H9 (cell line): ENCODE measurements at regions not wholly inside any gene's neighbourhood (a gene's known extent, or its start where the extent isn't known, plus 50 kb on each side); places are given as distances from the start of the nearest gene placed in this dataset.

Source experiments
- DNase-seq: peaks from one replicate; pipeline ENCODE4 v3.0.0-alpha.2; 2017
- H2AFZ ChIP-seq: one replicate; pipeline ENCODE4 v1.6.1; 2013; ENCODE audit warnings: mild to moderate bottlenecking, low read length, control low read depth, moderate library complexity
- H2AK5ac ChIP-seq: 2 replicates; pipeline ENCODE4 v1.6.1; 2013; ENCODE audit warnings: low read length, control low read depth, mixed read lengths; ENCODE audit not compliant: insufficient read length
- H2BK120ac ChIP-seq: one replicate; pipeline ENCODE4 v1.6.1; 2013; ENCODE audit warnings: low read depth, mild to moderate bottlenecking, low read length, control low read depth, inconsistent platforms; ENCODE audit not compliant: poor library complexity, severe bottlenecking
- H2BK12ac ChIP-seq: 2 replicates; pipeline ENCODE4 v1.6.1; 2013; ENCODE audit warnings: low read length, control low read depth, mixed read lengths, low read depth; ENCODE audit not compliant: insufficient read length
- H2BK15ac ChIP-seq: 2 replicates; pipeline ENCODE4 v1.6.1; 2013; ENCODE audit warnings: low read depth, low read length, control low read depth
- H2BK20ac ChIP-seq: one replicate; pipeline ENCODE4 v1.6.1; 2013; ENCODE audit warnings: low read depth, mild to moderate bottlenecking, low read length, control low read depth, inconsistent platforms; ENCODE audit not compliant: poor library complexity, severe bottlenecking
- H2BK5ac ChIP-seq: 2 replicates; pipeline ENCODE4 v1.6.1; 2013; ENCODE audit warnings: low read length, control low read depth, mixed read lengths; ENCODE audit not compliant: insufficient read length
- H3K14ac ChIP-seq: 2 replicates; pipeline ENCODE4 v1.6.1; 2013; ENCODE audit warnings: low read length, control low read depth; ENCODE audit not compliant: insufficient read depth
- H3K18ac ChIP-seq: 2 replicates; pipeline ENCODE4 v1.6.1; 2013; ENCODE audit warnings: low read depth, mild to moderate bottlenecking, mixed read lengths, low read length, control low read depth; ENCODE audit not compliant: insufficient read length
- H3K23ac ChIP-seq: 2 replicates; pipeline ENCODE4 v1.6.1; 2013; ENCODE audit warnings: low read length, control low read depth, mixed read lengths, low read depth; ENCODE audit not compliant: insufficient read length
- H3K23me2 ChIP-seq: 2 replicates; pipeline ENCODE4 v1.6.1; 2013; ENCODE audit warnings: low read depth, mild to moderate bottlenecking, mixed read lengths, low read length, control low read depth; ENCODE audit not compliant: insufficient read length, poor library complexity, severe bottlenecking
- H3K27ac ChIP-seq: 2 replicates; pipeline ENCODE4 v1.5.1; 2013; ENCODE audit warnings: low read length, control low read depth, mixed read lengths, low read depth; ENCODE audit not compliant: insufficient read length
- H3K27me3 ChIP-seq: 2 replicates; pipeline ENCODE4 v1.6.1; 2013; ENCODE audit warnings: low read length, control low read depth, inconsistent platforms; ENCODE audit not compliant: insufficient read depth
- H3K4ac ChIP-seq: 2 replicates; pipeline ENCODE4 v1.6.1; 2013; ENCODE audit warnings: low read depth, mild to moderate bottlenecking, control low read depth, inconsistent platforms, low read length, moderate library complexity
- H3K4me1 ChIP-seq: 2 replicates; pipeline ENCODE4 v1.6.1; 2013; ENCODE audit warnings: low read length, control low read depth, inconsistent platforms; ENCODE audit not compliant: insufficient read depth
- H3K4me2 ChIP-seq: 2 replicates; pipeline ENCODE4 v1.6.1; 2013; ENCODE audit warnings: low read length, control low read depth, mixed read lengths; ENCODE audit not compliant: insufficient read length, insufficient read depth
- H3K56ac ChIP-seq: 2 replicates; pipeline ENCODE4 v1.6.1; 2013; ENCODE audit warnings: low read depth, mild to moderate bottlenecking, mixed read lengths, low read length, control low read depth; ENCODE audit not compliant: insufficient read length
- H3K79me1 ChIP-seq: 2 replicates; pipeline ENCODE4 v1.6.1; 2013; ENCODE audit warnings: low read depth, mild to moderate bottlenecking, moderate library complexity, low read length, control low read depth, inconsistent platforms; ENCODE audit not compliant: insufficient read depth, poor library complexity, severe bottlenecking
- H3K79me2 ChIP-seq: 2 replicates; pipeline ENCODE4 v1.6.1; 2013; ENCODE audit warnings: low read length, control low read depth, inconsistent platforms; ENCODE audit not compliant: insufficient read depth
- H3K9ac ChIP-seq: 2 replicates; pipeline ENCODE4 v1.6.1; 2013; ENCODE audit warnings: low read length, control low read depth, mixed read lengths; ENCODE audit not compliant: insufficient read length; ENCODE audit errors: extremely low read depth
- H3K9me3 ChIP-seq: one replicate; pipeline ENCODE4 v1.6.1; 2013; ENCODE audit warnings: low read depth, low read length, inconsistent platforms; ENCODE audit not compliant: control insufficient read depth
- H3T11ph ChIP-seq: one replicate; pipeline ENCODE4 v1.6.1; 2013; ENCODE audit warnings: mild to moderate bottlenecking, low read length, control low read depth, inconsistent platforms
- H4K20me1 ChIP-seq: one replicate; pipeline ENCODE4 v1.6.1; 2013; ENCODE audit not compliant: control insufficient read depth, insufficient read length, insufficient read depth
- H4K5ac ChIP-seq: 2 replicates; pipeline ENCODE4 v1.6.1; 2013; ENCODE audit warnings: low read depth, mild to moderate bottlenecking, mixed read lengths, low read length, control low read depth; ENCODE audit not compliant: insufficient read length
- H4K8ac ChIP-seq: replicated peaks from 2 replicates; pipeline ENCODE4 v1.6.1; 2013; ENCODE audit warnings: low read length, control low read depth, mixed read lengths, low read depth; ENCODE audit not compliant: insufficient read length
- H4K91ac ChIP-seq: 2 replicates; pipeline ENCODE4 v1.6.1; 2013; ENCODE audit warnings: low read depth, mild to moderate bottlenecking, moderate library complexity, mixed read lengths, low read length, control low read depth; ENCODE audit not compliant: insufficient read length
- H3K27ac Mint-ChIP-seq, 3 experiments: 2 replicates in 2 of 3; 3 replicates in 1 of 3; pipeline ENCODE4 v1.8.0; 2020 to 2021; ENCODE audit warnings: mixed read lengths in 3 of 3, mild to moderate bottlenecking in 1 of 3, moderate library complexity in 1 of 3
- H3K27me3 Mint-ChIP-seq: 2 replicates; pipeline ENCODE4 v1.8.0; 2021; ENCODE audit warnings: low read depth, mild to moderate bottlenecking, moderate library complexity, mixed read lengths
- H3K36me3 Mint-ChIP-seq, 3 experiments: 2 replicates in 2 of 3; 3 replicates in 1 of 3; pipeline ENCODE4 v1.8.0; 2020 to 2021; ENCODE audit warnings: low read depth in 3 of 3, mixed read lengths in 3 of 3; ENCODE audit not compliant: insufficient read depth in 1 of 3
- H3K4me1 Mint-ChIP-seq, 2 experiments: 2 replicates each; pipeline ENCODE4 v1.8.0; 2020; ENCODE audit warnings: mixed read lengths in 2 of 2
- H3K4me3 Mint-ChIP-seq, 2 experiments: 2 replicates in 1 of 2; 3 replicates in 1 of 2; pipeline ENCODE4 v1.8.0; 2020 to 2021; ENCODE audit warnings: mild to moderate bottlenecking in 2 of 2, mixed read lengths in 2 of 2, moderate library complexity in 1 of 2
- H3K9me3 Mint-ChIP-seq, 2 experiments: 2 replicates in 1 of 2; 3 replicates in 1 of 2; pipeline ENCODE4 v1.8.0; 2020; ENCODE audit warnings: mild to moderate bottlenecking in 2 of 2, mixed read lengths in 2 of 2, moderate library complexity in 1 of 2
- TF ChIP-seq, protein P1 (sequence below): fragments of 200-600 bp; sonication (generic); conservative IDR thresholded peaks from 3 replicates; pipeline ENCODE4 v1.8.0; 2021; ENCODE audit warnings: antibody characterized with exemption, mild to moderate bottlenecking

DNA sequence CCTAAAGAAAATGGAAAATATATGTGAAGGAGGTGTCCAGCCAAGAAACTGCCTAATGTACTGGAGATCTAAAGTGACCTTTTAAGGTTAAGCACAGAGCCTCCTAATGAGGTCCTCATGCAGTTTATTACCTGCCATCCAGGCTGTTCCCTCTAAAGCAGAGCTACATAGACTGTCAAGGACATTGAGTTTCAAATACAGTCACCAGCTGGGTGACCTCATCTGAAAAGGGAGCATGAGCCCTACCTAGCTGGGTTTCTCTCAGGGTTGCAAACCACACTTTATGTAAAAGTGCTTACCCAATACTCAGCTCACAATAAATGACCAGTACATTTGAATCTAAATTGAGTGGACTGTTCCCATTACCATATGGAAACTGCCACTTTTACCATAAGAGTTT is 65.4 kb upstream of the CTNNA2 start:
- no peak overlapping the region for H2BK12ac ChIP-seq
- no peak overlapping the region for H2AK5ac ChIP-seq
- no peak overlapping the region for H2BK120ac ChIP-seq
- H2BK5ac ChIP-seq = no peak overlapping the region
- no peak overlapping the region for H3K14ac ChIP-seq
- no peaks in the 10 kb centered on the region for H3K27me3 ChIP-seq
- no peak overlapping the region for H4K91ac ChIP-seq
- H4K20me1 ChIP-seq = no peaks in the 10 kb centered on the region
- H3K23me2 ChIP-seq = no peaks in the 10 kb centered on the region
- H3K9me3 Mint-ChIP-seq = peaks cover 0 to 2% of the 10 kb centered on the region in 2 experiments; a peak in 1 of 5 replicates
- H3T11ph ChIP-seq = no peak overlapping the region
- no peak overlapping the region for H2AFZ ChIP-seq
- H2BK20ac ChIP-seq = no peak overlapping the region
- H3K79me2 ChIP-seq = no peaks in the 10 kb centered on the region
- H3K4me1 ChIP-seq = peaks cover 9% of the 10 kb centered on the region; the same call in 1 of the 2 replicates
- H3K9ac ChIP-seq = no peak overlapping the region
- no peaks in the 10 kb centered on the region for H3K9me3 ChIP-seq
- no peak overlapping the region for H3K4me3 Mint-ChIP-seq
- no peak overlapping the region for H4K8ac ChIP-seq
- DNase-seq = no peak
- H3K79me1 ChIP-seq = no peaks in the 10 kb centered on the region
- peaks cover 36 to 37% of the 10 kb centered on the region in 2 experiments for H3K4me1 Mint-ChIP-seq
- H3K27ac ChIP-seq = no peak overlapping the region
- H3K27me3 Mint-ChIP-seq = no peaks in the 10 kb centered on the region
- TF ChIP-seq, protein P1, sequence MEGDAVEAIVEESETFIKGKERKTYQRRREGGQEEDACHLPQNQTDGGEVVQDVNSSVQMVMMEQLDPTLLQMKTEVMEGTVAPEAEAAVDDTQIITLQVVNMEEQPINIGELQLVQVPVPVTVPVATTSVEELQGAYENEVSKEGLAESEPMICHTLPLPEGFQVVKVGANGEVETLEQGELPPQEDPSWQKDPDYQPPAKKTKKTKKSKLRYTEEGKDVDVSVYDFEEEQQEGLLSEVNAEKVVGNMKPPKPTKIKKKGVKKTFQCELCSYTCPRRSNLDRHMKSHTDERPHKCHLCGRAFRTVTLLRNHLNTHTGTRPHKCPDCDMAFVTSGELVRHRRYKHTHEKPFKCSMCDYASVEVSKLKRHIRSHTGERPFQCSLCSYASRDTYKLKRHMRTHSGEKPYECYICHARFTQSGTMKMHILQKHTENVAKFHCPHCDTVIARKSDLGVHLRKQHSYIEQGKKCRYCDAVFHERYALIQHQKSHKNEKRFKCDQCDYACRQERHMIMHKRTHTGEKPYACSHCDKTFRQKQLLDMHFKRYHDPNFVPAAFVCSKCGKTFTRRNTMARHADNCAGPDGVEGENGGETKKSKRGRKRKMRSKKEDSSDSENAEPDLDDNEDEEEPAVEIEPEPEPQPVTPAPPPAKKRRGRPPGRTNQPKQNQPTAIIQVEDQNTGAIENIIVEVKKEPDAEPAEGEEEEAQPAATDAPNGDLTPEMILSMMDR = no peak
- H3K36me3 Mint-ChIP-seq = peaks cover 0 to 8% (median 0%) of the 10 kb centered on the region in 3 experiments; a peak in 1 of 7 replicates
- H4K5ac ChIP-seq = no peak overlapping the region
- no peak overlapping the region for H3K4ac ChIP-seq
- H3K56ac ChIP-seq = no peak overlapping the region
- H3K23ac ChIP-seq = no peak overlapping the region
- H3K27ac Mint-ChIP-seq = peak overlapping the region in 1 of 3 experiments; percentile 84; a peak in 3 of 7 replicates
- H3K18ac ChIP-seq = no peak overlapping the region
- no peak overlapping the region for H3K4me2 ChIP-seq
- no peak overlapping the region for H2BK15ac ChIP-seq
